ENCODE measurements at regions not wholly inside any gene's neighbourhood (a gene's known extent, or its start where the extent isn't known, plus 50 kb on each side); places are given as distances from the start of the nearest gene placed in this dataset.
"Not testable (repeated sequence)": the region's sequence is repeated elsewhere in the genome, so short reads cannot be mapped to it uniquely, and the experiment has no call there.

- H3K9ac ChIP-seq (ENCODE audit: insufficient read depth, low read length, poor library complexity, severe bottlenecking), result no peak overlapping the region
- no peak overlapping the region for H3K4me3 ChIP-seq (replicated peaks in 1 of 3; ENCODE audit: low read depth in 2 of 3, low read length in 3 of 3)
- H4K20me1 ChIP-seq (ENCODE audit: insufficient read depth, low read length), result no peaks in the 10 kb centered on the region
- no peak overlapping the region for H3K4me3 Mint-ChIP-seq
- H2AFZ ChIP-seq (ENCODE audit: insufficient read depth, low read depth, low read length, poor library complexity, severe bottlenecking), result no peak overlapping the region
- H3K27ac ChIP-seq (ENCODE audit: low read depth in 1 of 2, low read length in 2 of 2), result no peak overlapping the region
- TF ChIP-seq CTCF (IDR thresholded peaks at IDR 0.05), result no peak
- H3K4me1 Mint-ChIP-seq, result no peaks in the 10 kb centered on the region
- H3K4me1 ChIP-seq (ENCODE audit: control insufficient read depth in 1 of 2, insufficient read depth in 2 of 2, low read length in 2 of 2), result no peaks in the 10 kb centered on the region
- no peak overlapping the region for H3K27ac Mint-ChIP-seq
- intact Hi-C loops (cut with micrococcal nuclease), result no loop called here
- DNase-seq, result no peak
- H3K27me3 Mint-ChIP-seq (ENCODE audit: low read depth in 3 of 3), result peaks cover 2 to 4% (median 4%) of the 10 kb centered on the region in 3 donors
- no peaks in the 10 kb centered on the region for H3K79me2 ChIP-seq (ENCODE audit: insufficient read depth, low read length)
- H3K27me3 ChIP-seq (ENCODE audit: control insufficient read depth in 2 of 2, insufficient read depth in 2 of 2, low read length in 2 of 2), result no peaks in the 10 kb centered on the region
- H3K9me3 ChIP-seq (replicated peaks in 1 of 2; ENCODE audit: control insufficient read depth in 1 of 2, insufficient read depth in 1 of 2, low read length in 2 of 2), result no peaks in the 10 kb centered on the region
- WGBS (ENCODE audit: insufficient coverage), result 88% methylated on average over 4 of the region's 10 CpGs
- H3K36me3 ChIP-seq (replicated peaks in 1 of 2; ENCODE audit: control insufficient read depth in 1 of 2, insufficient read depth in 2 of 2, low read length in 2 of 2), result no peaks in the 10 kb centered on the region
- no peak overlapping the region for H3K4me2 ChIP-seq (replicated peaks; ENCODE audit: extremely low read depth, low read length, poor library complexity, severe bottlenecking)
- H3K9me3 Mint-ChIP-seq, result peaks cover 0 to 5% (median 0%) of the 10 kb centered on the region in 7 donors
- no peaks in the 10 kb centered on the region for H3K36me3 Mint-ChIP-seq
These were observed 75.7 kb upstream of the ATIC start for GRCh38 chr2:215236131-215236530.

DNA sequence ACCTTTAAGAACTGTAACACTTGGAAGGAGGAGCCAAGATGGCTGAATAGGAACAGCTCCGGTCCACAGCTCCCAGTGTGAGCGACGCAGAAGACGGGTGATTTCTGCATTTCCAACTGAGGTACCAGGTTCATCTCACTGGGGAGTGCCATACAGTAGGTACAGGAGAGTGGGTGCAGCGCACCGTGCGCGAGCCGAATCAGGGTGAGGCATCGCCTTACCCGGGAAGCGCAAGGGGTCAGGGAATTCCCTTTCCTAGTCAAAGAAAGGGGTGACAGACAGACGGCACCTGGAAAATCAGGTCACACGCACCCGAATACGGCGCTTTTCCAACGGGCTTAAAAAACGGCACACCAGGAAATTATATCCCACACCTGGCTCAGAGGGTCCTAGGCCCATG, 81.8 kb upstream of the ABCA12 start:
- H3K27ac ChIP-seq (ENCODE audit: low read depth in 1 of 2, low read length in 2 of 2); DNase-seq; H2AFZ ChIP-seq (ENCODE audit: insufficient read depth, low read depth, low read length, poor library complexity, severe bottlenecking); H3K4me3 Mint-ChIP-seq; H3K4me1 Mint-ChIP-seq; H3K27me3 Mint-ChIP-seq (ENCODE audit: low read depth in 3 of 3); H3K79me2 ChIP-seq (ENCODE audit: insufficient read depth, low read length); intact Hi-C loops (cut with micrococcal nuclease); H4K20me1 ChIP-seq (ENCODE audit: insufficient read depth, low read length); H3K27ac Mint-ChIP-seq; H3K36me3 Mint-ChIP-seq; H3K4me3 ChIP-seq (replicated peaks in 1 of 3; ENCODE audit: low read depth in 2 of 3, low read length in 3 of 3); H3K36me3 ChIP-seq (replicated peaks in 1 of 2; ENCODE audit: control insufficient read depth in 1 of 2, insufficient read depth in 2 of 2, low read length in 2 of 2); H3K9ac ChIP-seq (ENCODE audit: insufficient read depth, low read length, poor library complexity, severe bottlenecking); H3K4me1 ChIP-seq (ENCODE audit: control insufficient read depth in 1 of 2, insufficient read depth in 2 of 2, low read length in 2 of 2); H3K4me2 ChIP-seq (replicated peaks; ENCODE audit: extremely low read depth, low read length, poor library complexity, severe bottlenecking); H3K27me3 ChIP-seq (ENCODE audit: control insufficient read depth in 2 of 2, insufficient read depth in 2 of 2, low read length in 2 of 2): not testable (repeated sequence)
- 93% methylated on average over 16 of the region's 19 CpGs for WGBS (ENCODE audit: insufficient coverage)
- H3K9me3 ChIP-seq (replicated peaks in 1 of 2; ENCODE audit: control insufficient read depth in 1 of 2, insufficient read depth in 1 of 2, low read length in 2 of 2), result peaks cover 8 to 23% of the 10 kb centered on the region in 2 donors
- H3K9me3 Mint-ChIP-seq, result peaks cover 7 to 34% (median 23%) of the 10 kb centered on the region in 7 donors
